AG04449 (cell line): ENCODE measurements at regions not wholly inside any gene's neighbourhood (a gene's known extent, or its start where the extent isn't known, plus 50 kb on each side); places are given as distances from the start of the nearest gene placed in this dataset.

ENCODE experiments used
- CTCF ChIA-PET: fragments of 350-600 bp; formaldehyde crosslinking; extraction: SDS; loops from one replicate; lab custom pipeline; 2021; ENCODE audit warnings: antibody characterized with exemption; lab: Yijun Ruan, JAX
- POLR2A ChIA-PET: fragments of 400-600, 350-600 bp; formaldehyde crosslinking; extraction: SDS; loops from one replicate; lab custom pipeline; 2020; ENCODE audit warnings: antibody characterized with exemption, inconsistent platforms; lab: Yijun Ruan, JAX
- DNase-seq: peaks from one replicate; pipeline ENCODE4 v3.0.0-alpha.2; 2010; ENCODE audit warnings: low read depth, low spot score
- H3K4me3 ChIP-seq: 2 replicates; pipeline ENCODE4 v1.5.1; 2011; ENCODE audit warnings: low read depth, mild to moderate bottlenecking, control low read depth, low read length
- TF ChIP-seq, protein P1 (sequence below): IDR thresholded peaks from one replicate; pipeline ENCODE4 v1.5.1; 2011; ENCODE audit warnings: mild to moderate bottlenecking, moderate library complexity, low read length, control low read depth, inconsistent platforms; ENCODE audit not compliant: insufficient read depth; ENCODE audit errors: missing control alignments

DNA sequence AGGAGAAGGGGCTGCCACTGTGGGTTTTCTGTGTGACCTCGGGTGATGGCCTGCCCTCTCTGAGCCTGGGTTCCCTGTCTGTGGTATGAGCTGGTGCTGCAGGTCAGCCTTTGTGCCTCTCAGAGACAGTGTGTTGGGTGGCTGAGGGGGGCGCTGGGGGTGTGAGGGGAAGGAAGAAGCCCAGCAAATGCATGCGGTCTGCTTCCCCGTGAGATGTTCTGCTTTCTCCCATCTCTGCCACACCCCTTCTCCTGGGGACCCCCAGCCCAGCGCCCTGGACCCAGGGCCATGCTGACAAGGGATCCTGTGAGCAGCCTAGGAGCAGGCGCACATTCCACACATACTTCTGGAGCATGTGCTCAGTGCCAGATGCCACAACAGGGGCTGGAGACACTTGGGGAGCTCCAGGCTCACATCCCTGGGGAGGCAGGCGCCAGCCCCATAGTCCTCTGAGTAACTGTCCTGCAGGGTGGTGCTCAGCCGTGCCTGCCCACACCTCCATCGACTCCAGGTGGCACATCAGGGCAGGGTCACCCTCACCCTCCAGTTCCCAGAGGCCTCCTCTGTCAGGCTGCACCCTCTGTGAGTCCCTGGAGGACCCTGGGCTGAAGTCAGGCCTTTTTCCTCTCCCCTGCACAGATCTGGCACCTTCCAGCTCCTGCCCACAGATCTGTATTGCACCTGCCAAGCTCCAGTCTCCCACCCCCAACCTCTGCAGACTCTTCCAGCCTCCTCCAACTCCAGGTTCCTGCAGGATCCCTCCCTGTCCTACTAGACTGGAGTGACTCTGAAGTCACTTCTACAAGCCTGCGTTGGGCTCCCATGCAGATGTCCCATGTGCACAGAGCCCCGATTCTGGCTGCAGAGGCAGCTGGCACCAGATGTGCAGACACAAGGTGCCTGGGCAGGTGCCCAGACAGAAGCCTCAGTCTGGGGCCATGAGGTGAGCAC lies 205.6 kb downstream of the KIF26A start:
- TF ChIP-seq, protein P1, sequence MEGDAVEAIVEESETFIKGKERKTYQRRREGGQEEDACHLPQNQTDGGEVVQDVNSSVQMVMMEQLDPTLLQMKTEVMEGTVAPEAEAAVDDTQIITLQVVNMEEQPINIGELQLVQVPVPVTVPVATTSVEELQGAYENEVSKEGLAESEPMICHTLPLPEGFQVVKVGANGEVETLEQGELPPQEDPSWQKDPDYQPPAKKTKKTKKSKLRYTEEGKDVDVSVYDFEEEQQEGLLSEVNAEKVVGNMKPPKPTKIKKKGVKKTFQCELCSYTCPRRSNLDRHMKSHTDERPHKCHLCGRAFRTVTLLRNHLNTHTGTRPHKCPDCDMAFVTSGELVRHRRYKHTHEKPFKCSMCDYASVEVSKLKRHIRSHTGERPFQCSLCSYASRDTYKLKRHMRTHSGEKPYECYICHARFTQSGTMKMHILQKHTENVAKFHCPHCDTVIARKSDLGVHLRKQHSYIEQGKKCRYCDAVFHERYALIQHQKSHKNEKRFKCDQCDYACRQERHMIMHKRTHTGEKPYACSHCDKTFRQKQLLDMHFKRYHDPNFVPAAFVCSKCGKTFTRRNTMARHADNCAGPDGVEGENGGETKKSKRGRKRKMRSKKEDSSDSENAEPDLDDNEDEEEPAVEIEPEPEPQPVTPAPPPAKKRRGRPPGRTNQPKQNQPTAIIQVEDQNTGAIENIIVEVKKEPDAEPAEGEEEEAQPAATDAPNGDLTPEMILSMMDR, result no peak
- ChIA-PET POLR2A (no interaction called here), CTCF (no interaction called here)
- no peak overlapping the region for H3K4me3 ChIP-seq
- DNase-seq, result no peak

DNA sequence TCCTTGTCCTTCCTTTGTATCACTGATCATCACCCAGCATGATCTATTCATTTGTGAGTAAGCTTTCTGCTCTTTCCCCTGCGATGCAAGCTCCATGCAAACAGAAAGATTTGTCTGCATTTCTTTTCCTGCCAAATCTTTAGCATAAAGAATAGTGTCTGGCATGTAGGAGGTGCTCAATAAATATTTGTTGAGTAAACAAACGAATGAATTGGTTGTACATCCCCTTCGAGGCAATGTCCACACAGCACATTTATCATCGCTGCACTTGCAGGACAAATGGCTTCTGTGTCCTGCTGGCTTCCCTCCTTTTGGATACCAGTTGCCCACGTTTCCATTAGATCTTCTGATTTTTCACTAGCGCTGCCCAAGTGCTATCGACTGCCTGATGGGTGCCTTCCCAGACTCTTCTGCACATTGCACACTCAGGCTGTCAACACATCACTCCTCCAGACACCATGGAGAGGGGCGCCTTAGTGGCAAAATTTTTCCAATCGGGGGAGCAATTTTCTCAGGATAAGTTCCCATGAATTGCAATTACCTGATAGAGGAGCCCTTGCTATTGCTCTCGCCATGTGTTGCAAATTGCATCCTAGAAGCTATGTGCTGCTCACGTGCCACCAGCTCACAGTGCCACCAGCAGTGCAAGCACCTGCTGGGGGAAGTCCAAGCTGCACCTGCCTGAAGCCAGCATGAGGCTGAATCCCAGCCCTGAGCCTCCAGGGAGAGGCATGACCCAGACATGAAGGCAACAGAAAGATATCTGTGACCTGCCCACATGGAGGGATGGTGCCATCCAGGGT lies 206.6 kb downstream of the KIF26A start:
- ChIA-PET POLR2A (no interaction called here), CTCF (no interaction called here)
- H3K4me3 ChIP-seq, result no peak overlapping the region
- no peak for DNase-seq
- TF ChIP-seq, protein P1, result no peak

DNA sequence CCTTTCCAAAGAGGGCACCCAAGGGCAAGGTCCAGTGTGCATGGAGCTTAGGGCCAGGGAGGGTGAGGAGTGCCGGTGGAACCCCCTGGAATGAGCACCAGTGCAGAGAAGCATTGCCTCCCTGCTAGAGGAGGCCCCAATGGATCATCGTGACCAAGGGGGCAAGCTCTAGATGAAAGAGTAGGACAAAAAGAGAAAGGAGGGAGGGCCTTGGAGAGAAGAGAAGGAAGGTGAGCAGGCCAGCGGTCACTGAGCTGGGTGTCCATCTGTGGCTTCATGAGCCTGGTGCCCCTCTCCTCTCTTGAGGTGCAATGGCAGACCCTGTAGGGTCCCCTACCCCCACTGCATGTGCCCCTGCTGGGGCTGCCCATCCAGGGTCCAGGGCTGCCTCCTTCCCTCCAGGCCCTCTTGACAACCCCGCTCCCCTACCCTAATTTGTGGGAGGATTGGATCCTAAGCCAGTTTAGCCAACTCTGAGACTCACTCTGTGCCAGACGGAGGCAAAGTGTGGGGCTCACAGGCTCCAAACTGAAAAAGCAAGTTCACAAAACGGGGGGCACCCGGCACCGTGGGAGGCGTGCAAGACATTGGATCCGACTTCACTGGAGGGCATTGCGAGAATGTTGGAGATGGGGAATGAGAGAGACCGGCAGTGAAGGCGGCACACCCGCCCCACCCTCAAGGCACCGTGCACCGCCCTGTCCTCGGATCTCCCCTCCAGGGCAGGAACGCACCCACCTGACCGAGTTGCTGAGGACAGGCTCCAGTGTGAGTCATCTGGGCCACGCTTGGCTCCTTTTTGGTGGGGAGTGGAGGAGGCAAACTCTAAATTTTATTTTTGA lies 207.5 kb downstream of the KIF26A start:
- TF ChIP-seq, protein P1, result no peak
- POLR2A ChIA-PET, result no interaction called here
- DNase-seq, result no peak
- no peak overlapping the region for H3K4me3 ChIP-seq
- CTCF ChIA-PET, result no interaction called here

DNA sequence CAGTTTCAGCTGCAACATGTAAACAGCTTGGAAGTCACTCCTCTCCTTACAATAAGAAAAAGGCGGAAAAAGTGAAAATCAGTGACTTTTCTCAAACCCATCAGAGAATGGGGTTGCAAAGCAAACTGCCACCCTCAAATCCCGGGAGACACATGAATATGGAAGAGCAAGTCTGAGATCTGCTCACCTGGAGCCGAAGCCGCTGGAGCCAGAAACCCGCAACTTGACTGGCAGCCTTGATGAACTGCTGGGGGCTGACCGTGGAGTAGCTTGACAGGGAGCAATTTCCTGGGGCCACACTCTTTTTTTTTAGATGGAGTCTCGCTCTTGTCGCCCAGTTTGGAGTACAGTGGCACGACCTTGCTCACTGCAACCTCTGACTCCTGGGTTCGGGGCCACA lies 208.2 kb downstream of the KIF26A start:
- H3K4me3 ChIP-seq, result no peak overlapping the region
- DNase-seq, result no peak
- ChIA-PET POLR2A (no interaction called here), CTCF (no interaction called here)
- TF ChIP-seq, protein P1, result no peak

DNA sequence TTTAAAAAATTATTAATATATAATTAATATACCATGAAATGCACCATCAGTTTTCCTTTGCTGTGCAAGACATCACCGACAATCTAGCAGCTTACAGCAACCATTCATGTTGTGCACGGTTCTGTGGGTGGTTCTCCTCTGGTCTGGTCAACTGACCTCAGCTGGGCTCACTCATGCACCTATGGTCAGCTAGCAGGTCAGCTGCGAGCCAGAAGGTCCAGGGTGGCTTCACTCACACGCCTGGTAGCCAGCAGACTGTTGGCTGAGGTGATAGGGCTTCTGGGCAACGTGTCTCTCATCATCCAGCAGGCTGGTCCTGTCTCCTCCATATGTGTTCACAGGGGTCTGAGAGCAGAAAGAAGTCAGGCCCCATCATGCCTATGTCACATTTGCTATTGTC lies 210.4 kb downstream of the KIF26A start:
- ChIA-PET CTCF (no interaction called here), POLR2A (no interaction called here)
- H3K4me3 ChIP-seq, result no peak overlapping the region
- TF ChIP-seq, protein P1, result no peak
- DNase-seq, result no peak
